Heart left ventricle (tissue), 16 donors: ENCODE measurements at regions not wholly inside any gene's neighbourhood (a gene's known extent, or its start where the extent isn't known, plus 50 kb on each side); places are given as distances from the start of the nearest gene placed in this dataset.

ENCODE experiments used
- ATAC-seq, 4 donors: fragments of 200-7000 bp; cut with Tn5 transposase; one replicate each; pipeline ENCODE4 v1.9.1; 2020 to 2022; ENCODE audit warnings: moderate library complexity in 4 of 4, mild to moderate bottlenecking in 3 of 4, moderate number of reproducible peaks in 1 of 4
- DNase-seq, 5 donors: peaks; one replicate each; pipeline ENCODE4 v3.0.0-alpha.2; 2020
- H3K27ac ChIP-seq, 12 donors: fragments of 200-600 bp; sonication (generic) in 4 of 12; one replicate each; pipeline versions ENCODE4 v1.5.0 to v1.8.0; 2016 to 2022; ENCODE audit warnings: mild to moderate bottlenecking in 2 of 12
- H3K27me3 ChIP-seq, 9 donors: fragments of 200-600 bp; sonication (generic) in 2 of 9; one replicate each; pipeline versions ENCODE4 v1.5.1 to v1.8.0; 2016 to 2022; ENCODE audit warnings: mild to moderate bottlenecking in 3 of 9
- H3K36me3 ChIP-seq, 9 donors: fragments of 200-600 bp; sonication (generic) in 2 of 9; one replicate each; pipeline versions ENCODE4 v1.5.0 to v1.8.0; 2018 to 2022; ENCODE audit warnings: mild to moderate bottlenecking in 2 of 9
- H3K4me1 ChIP-seq, 12 donors: fragments of 200-600 bp; sonication (generic) in 4 of 12; one replicate each; pipeline versions ENCODE4 v1.5.0 to v1.8.0; 2016 to 2022; ENCODE audit warnings: mild to moderate bottlenecking in 3 of 12
- H3K4me3 ChIP-seq, 12 donors: fragments of 200-600 bp; sonication (generic) in 4 of 12; one replicate each; pipeline versions ENCODE4 v1.5.0 to v1.8.0; 2017 to 2022; ENCODE audit warnings: mild to moderate bottlenecking in 9 of 12, moderate library complexity in 4 of 12
- H3K9me3 ChIP-seq, 12 donors: fragments of 200-600 bp; sonication (generic) in 4 of 12; one replicate each; pipeline versions ENCODE4 v1.5.0 to v1.8.0; 2016 to 2022; ENCODE audit warnings: mild to moderate bottlenecking in 1 of 12
- POLR2A ChIP-seq, 2 donors: fragments of 450-650 bp; IDR thresholded peaks; one replicate each; pipeline ENCODE4 v1.6.1; 2017; ENCODE audit warnings: antibody characterized with exemption in 2 of 2, mild to moderate bottlenecking in 2 of 2, moderate library complexity in 2 of 2
- WGBS, 4 donors: extraction: QIAGEN DNeasy Blood & Tissue Kit in 2 of 4; methylation state at CpG; one replicate each; pipeline versions ENCODE4 v1.1.5 to v1.1.7; 2013 to 2018; 5-methylcytosine and 5-hydroxymethylcytosine counted together
- intact Hi-C, 10 donors: fragments of 100-400 bp; cut with DNase I; formaldehyde crosslinking; loops; one replicate each; pipeline versions ENCODE4 v1.11.1 to v1.14.2; 2022
- TF ChIP-seq, protein P1 (sequence below), 12 donors: fragments of 200-600 bp; sonication (generic) in 4 of 12; IDR thresholded peaks; one replicate each; pipeline versions ENCODE4 v1.5.0 to v1.8.0; 2018 to 2022; ENCODE audit warnings: antibody characterized with exemption in 12 of 12, mild to moderate bottlenecking in 5 of 12
- donor health status: ischemic (EF 13 %, LVEDD 7.1; RV severe dilation, severe dysfunction).
- donor health status: healthy with polysubstance abuse.
- donor health status: DM: no; HTN: yes; CAD: no.
- donor health status: DM: no; HTN: no; CAD: no.
- donor health status: ischemic (EF 25% LVEDD 6.9; RV normal size, moderate dysfunction).
- donor health status: ischemic (EF 25% LVEDD 5.7; RV mildly dilated, moderate dysfunction).
- donor health status: healthy.
- donor health status: DM: yes; HTN: yes; CAD: no.
- donor health status: ischemic (EF 35%, LVEDD 5.7; RV mildly dilated, moderate dysfunction).
- donor health status: nonischemic (EF 11% LVEDD 7.7; RV severe dilation, severe dysfunction).
- donor health status: DM: yes; HTN: yes; CAD: no.
- donor health status: PGD.
- donor health status: ischemic (EF 29% LVEDD 5.4; RV normal size, mild dysfunction).
- donor health status: nonischemic (EF 23%, LVEDD 6.1; RV moderate dilation, normal function).

DNA sequence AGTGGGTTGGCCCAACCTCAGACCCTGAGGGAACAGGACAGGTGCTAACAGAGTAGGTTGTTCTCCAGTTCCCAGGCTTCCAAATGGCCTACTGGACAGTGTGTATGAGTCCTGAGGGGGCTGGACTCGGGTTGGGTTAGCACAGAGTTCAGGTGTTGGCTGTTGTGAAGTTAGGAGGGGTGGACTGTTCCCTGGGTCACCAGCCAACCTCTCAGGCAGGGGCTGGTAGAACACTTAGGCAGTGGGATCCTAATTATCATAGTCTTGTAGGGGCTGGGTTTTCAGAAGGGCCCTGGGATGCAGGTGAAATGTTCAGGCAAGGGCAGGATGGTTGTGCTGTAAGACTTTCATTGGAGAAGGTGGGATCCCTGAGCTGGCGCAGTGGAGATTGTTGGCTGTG lies 293.0 kb downstream of the ZWINT start:
- no peak for ATAC-seq
- H3K27me3 ChIP-seq: no peaks in the 10 kb centered on the region
- TF ChIP-seq, protein P1, sequence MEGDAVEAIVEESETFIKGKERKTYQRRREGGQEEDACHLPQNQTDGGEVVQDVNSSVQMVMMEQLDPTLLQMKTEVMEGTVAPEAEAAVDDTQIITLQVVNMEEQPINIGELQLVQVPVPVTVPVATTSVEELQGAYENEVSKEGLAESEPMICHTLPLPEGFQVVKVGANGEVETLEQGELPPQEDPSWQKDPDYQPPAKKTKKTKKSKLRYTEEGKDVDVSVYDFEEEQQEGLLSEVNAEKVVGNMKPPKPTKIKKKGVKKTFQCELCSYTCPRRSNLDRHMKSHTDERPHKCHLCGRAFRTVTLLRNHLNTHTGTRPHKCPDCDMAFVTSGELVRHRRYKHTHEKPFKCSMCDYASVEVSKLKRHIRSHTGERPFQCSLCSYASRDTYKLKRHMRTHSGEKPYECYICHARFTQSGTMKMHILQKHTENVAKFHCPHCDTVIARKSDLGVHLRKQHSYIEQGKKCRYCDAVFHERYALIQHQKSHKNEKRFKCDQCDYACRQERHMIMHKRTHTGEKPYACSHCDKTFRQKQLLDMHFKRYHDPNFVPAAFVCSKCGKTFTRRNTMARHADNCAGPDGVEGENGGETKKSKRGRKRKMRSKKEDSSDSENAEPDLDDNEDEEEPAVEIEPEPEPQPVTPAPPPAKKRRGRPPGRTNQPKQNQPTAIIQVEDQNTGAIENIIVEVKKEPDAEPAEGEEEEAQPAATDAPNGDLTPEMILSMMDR (IDR thresholded peaks at IDR 0.05): no peak
- TF ChIP-seq POLR2A (IDR thresholded peaks at IDR 0.05): no peak
- no peaks in the 10 kb centered on the region for H3K36me3 ChIP-seq
- intact Hi-C loops: no loop called here
- no peak overlapping the region for H3K27ac ChIP-seq
- WGBS, 4 donors: 50 to 73% (median 68%) methylated on average over 1 to 2 of the region's 2 CpGs
- no peak for DNase-seq
- no peak overlapping the region for H3K4me3 ChIP-seq
- peaks cover 0 to 31% (median 0%) of the 10 kb centered on the region in 12 donors for H3K9me3 ChIP-seq
- H3K4me1 ChIP-seq: no peaks in the 10 kb centered on the region

- H3K27ac ChIP-seq: no peak overlapping the region
- WGBS, 4 donors: 68 to 82% (median 74%) methylated on average over 1 of the region's 1 CpG
Observed at GRCh38 chr10:56063642-56064041, 297.4 kb downstream of the ZWINT start.

GRCh38 chr10:56057860-56058259 lies 303.2 kb downstream of the ZWINT start:
- DNase-seq (no peak), ATAC-seq (no peak)
- Histone ChIP-seq H3K27me3 (no peaks in the 10 kb centered on the region), H3K27ac (no peak overlapping the region), H3K4me3 (no peak overlapping the region), H3K9me3 (peaks cover 0 to 15% (median 0%) of the 10 kb centered on the region in 12 donors), H3K4me1 (no peaks in the 10 kb centered on the region), H3K36me3 (no peaks in the 10 kb centered on the region)
- 67 to 78% (median 71%) methylated on average over 2 of the region's 2 CpGs for WGBS, 4 donors
- intact Hi-C loops: no loop called here
- no peak for TF ChIP-seq POLR2A (IDR thresholded peaks at IDR 0.05)
- TF ChIP-seq, protein P1 (IDR thresholded peaks at IDR 0.05): no peak

More at GRCh38 chr10:56063642-56064041, 297.4 kb downstream of the ZWINT start:
- H3K4me1 ChIP-seq: no peaks in the 10 kb centered on the region
- H3K27me3 ChIP-seq: no peaks in the 10 kb centered on the region
- H3K4me3 ChIP-seq: no peak overlapping the region
- no peak for ATAC-seq
- peaks cover 0 to 34% (median 0%) of the 10 kb centered on the region in 12 donors for H3K9me3 ChIP-seq
- no peaks in the 10 kb centered on the region for H3K36me3 ChIP-seq
- intact Hi-C loops: no loop called here
- TF ChIP-seq, protein P1 (IDR thresholded peaks at IDR 0.05): no peak
- TF ChIP-seq POLR2A (IDR thresholded peaks at IDR 0.05): no peak
- no peak for DNase-seq

DNA sequence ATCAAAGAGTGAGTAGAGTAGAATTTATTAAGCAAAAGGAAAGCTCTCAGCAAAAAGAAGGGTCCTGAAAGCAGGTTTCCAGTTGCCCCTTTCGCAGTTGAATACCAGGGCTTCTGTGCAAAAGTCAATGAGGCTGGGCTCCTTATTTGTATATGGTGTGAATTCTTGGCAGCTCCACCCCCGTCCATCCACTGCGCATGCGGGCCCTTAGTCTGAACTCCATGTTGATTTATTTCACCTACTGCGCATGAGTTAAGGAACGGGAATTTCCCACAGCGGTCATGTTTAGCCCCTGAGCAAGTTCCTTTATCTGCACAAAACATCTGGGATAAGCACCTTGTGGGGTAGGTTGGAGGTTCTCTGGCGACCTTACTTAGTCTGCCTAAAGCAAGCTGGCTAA lies 325.6 kb downstream of the ZWINT start:
- TF ChIP-seq, protein P1 (IDR thresholded peaks at IDR 0.05): no peak
- no peak for TF ChIP-seq POLR2A (IDR thresholded peaks at IDR 0.05)
- no peak for ATAC-seq
- Histone ChIP-seq H3K36me3 (no peaks in the 10 kb centered on the region), H3K27ac (no peak overlapping the region), H3K4me3 (no peak overlapping the region), H3K4me1 (no peaks in the 10 kb centered on the region), H3K9me3 (no peaks in the 10 kb centered on the region), H3K27me3 (no peaks in the 10 kb centered on the region)
- intact Hi-C loops: no loop called here
- 86 to 91% (median 89%) methylated on average over 8 of the region's 8 CpGs for WGBS, 4 donors
- no peak for DNase-seq
